Left lung (tissue), 4 donors: ENCODE measurements at regions not wholly inside any gene's neighbourhood (a gene's known extent, or its start where the extent isn't known, plus 50 kb on each side); places are given as distances from the start of the nearest gene placed in this dataset.
"Not testable (repeated sequence)": the region's sequence is repeated elsewhere in the genome, so short reads cannot be mapped to it uniquely, and the experiment has no call there.

Source experiments
- ATAC-seq: fragments of 200-7000 bp; cut with Tn5 transposase; one replicate; pipeline ENCODE4 v1.9.1; 2020; ENCODE audit warnings: moderate library complexity
- DNase-seq, 4 donors: peaks; one replicate each; pipeline ENCODE4 v3.0.0-alpha.2; 2013 to 2020
- H3K27ac ChIP-seq, 2 donors: fragments of 200-600 bp; sonication (generic) in 1 of 2; one replicate each; pipeline versions ENCODE4 v1.5.0 to v1.8.0; 2020 to 2021
- H3K27me3 ChIP-seq, 2 donors: fragments of 200-600 bp; sonication (generic) in 1 of 2; one replicate each; pipeline versions ENCODE4 v1.5.0 to v1.8.0; 2020 to 2021
- H3K36me3 ChIP-seq, 2 donors: fragments of 200-600 bp; sonication (generic) in 1 of 2; one replicate each; pipeline versions ENCODE4 v1.5.0 to v1.8.0; 2020 to 2021
- H3K4me1 ChIP-seq, 2 donors: fragments of 200-600 bp; one replicate each; pipeline ENCODE4 v1.8.0; 2021
- H3K4me3 ChIP-seq, 2 donors: fragments of 200-600 bp; sonication (generic) in 1 of 2; one replicate each; pipeline versions ENCODE4 v1.5.0 to v1.8.0; 2020 to 2021; ENCODE audit warnings: mild to moderate bottlenecking in 1 of 2
- H3K9me3 ChIP-seq, 2 donors: fragments of 200-600 bp; sonication (generic) in 1 of 2; one replicate each; pipeline versions ENCODE4 v1.5.0 to v1.8.0; 2020 to 2021
- CTCF ChIP-seq, 2 donors: fragments of 200-600 bp; sonication (generic) in 1 of 2; IDR thresholded peaks; one replicate each; pipeline versions ENCODE4 v1.5.0 to v1.8.0; 2021; ENCODE audit warnings: antibody characterized with exemption in 2 of 2
- intact Hi-C, 2 donors: fragments of 100-400 bp; cut with DNase I; formaldehyde crosslinking; loops; one replicate each; pipeline versions ENCODE4 v1.11.2 to v1.14.2; 2022
- donor health status: DM: no; HTN: yes; CAD: no.
- donor health status: DM: no; HTN: no; CAD: no.

- Histone ChIP-seq H3K36me3 (no peaks in the 10 kb centered on the region), H3K4me3 (no peak overlapping the region), H3K4me1 (no peaks in the 10 kb centered on the region), H3K27me3 (peaks cover 2 to 21% of the 10 kb centered on the region in 2 donors), H3K27ac (no peak overlapping the region), H3K9me3 (no peaks in the 10 kb centered on the region)
- ATAC-seq (peak; percentile 34), DNase-seq (peak in 1 of 4 donors; percentile 69)
- intact Hi-C loops = no loop called here
- no peak for TF ChIP-seq CTCF (IDR thresholded peaks at IDR 0.05)
These were observed 81.9 kb upstream of the LRPAP1 start for GRCh38 chr4:3613967-3614730.

GRCh38 chr4:3612934-3613333 is 80.7 kb upstream of the LRPAP1 start:
- no peak for ATAC-seq
- no peaks in the 10 kb centered on the region for H3K4me1 ChIP-seq
- H3K9me3 ChIP-seq = no peaks in the 10 kb centered on the region
- H3K4me3 ChIP-seq = no peak overlapping the region
- peaks cover 2 to 21% of the 10 kb centered on the region in 2 donors for H3K27me3 ChIP-seq
- no peak overlapping the region for H3K27ac ChIP-seq
- no peaks in the 10 kb centered on the region for H3K36me3 ChIP-seq
- intact Hi-C loops = no loop called here
- no peak for TF ChIP-seq CTCF (IDR thresholded peaks at IDR 0.05)
- DNase-seq = no peak

- no peak for TF ChIP-seq CTCF (IDR thresholded peaks at IDR 0.05)
- Histone ChIP-seq H3K27ac (no peak overlapping the region), H3K36me3 (no peaks in the 10 kb centered on the region), H3K4me3 (no peak overlapping the region), H3K27me3 (peaks cover 2 to 21% of the 10 kb centered on the region in 2 donors), H3K4me1 (no peaks in the 10 kb centered on the region), H3K9me3 (no peaks in the 10 kb centered on the region)
- peak in 1 of 4 donors; percentile 17 for DNase-seq
- no peak for ATAC-seq
- intact Hi-C loops = no loop called here
These were observed 80.1 kb upstream of the LRPAP1 start for GRCh38 chr4:3612281-3612680.

GRCh38 chr4:3611778-3612177 is 79.6 kb upstream of the LRPAP1 start:
- no peak overlapping the region for H3K27ac ChIP-seq
- intact Hi-C loops = no loop called here
- no peak for ATAC-seq
- no peak for TF ChIP-seq CTCF (IDR thresholded peaks at IDR 0.05)
- H3K9me3 ChIP-seq = no peaks in the 10 kb centered on the region
- no peaks in the 10 kb centered on the region for H3K4me1 ChIP-seq
- H3K4me3 ChIP-seq = no peak overlapping the region
- H3K27me3 ChIP-seq = peaks cover 2 to 21% of the 10 kb centered on the region in 2 donors
- peak in 1 of 4 donors; percentile 66 for DNase-seq
- H3K36me3 ChIP-seq = no peaks in the 10 kb centered on the region

GRCh38 chr4:3610851-3611250 is 78.6 kb upstream of the LRPAP1 start:
- intact Hi-C loops, H3K4me3 ChIP-seq, H3K9me3 ChIP-seq, ATAC-seq, H3K36me3 ChIP-seq, H3K27ac ChIP-seq, H3K4me1 ChIP-seq, DNase-seq: not testable (repeated sequence)
- H3K27me3 ChIP-seq = peaks cover 0 to 14% of the 10 kb centered on the region in 2 donors

GRCh38 chr4:3609905-3610304 is 77.7 kb upstream of the LRPAP1 start:
- intact Hi-C loops, H3K36me3 ChIP-seq, H3K27ac ChIP-seq, ATAC-seq, DNase-seq, H3K27me3 ChIP-seq, H3K4me3 ChIP-seq, H3K4me1 ChIP-seq, H3K9me3 ChIP-seq: not testable (repeated sequence)
